ENCODE measurements at regions not wholly inside any gene's neighbourhood (a gene's known extent, or its start where the extent isn't known, plus 50 kb on each side); places are given as distances from the start of the nearest gene placed in this dataset.

DNA sequence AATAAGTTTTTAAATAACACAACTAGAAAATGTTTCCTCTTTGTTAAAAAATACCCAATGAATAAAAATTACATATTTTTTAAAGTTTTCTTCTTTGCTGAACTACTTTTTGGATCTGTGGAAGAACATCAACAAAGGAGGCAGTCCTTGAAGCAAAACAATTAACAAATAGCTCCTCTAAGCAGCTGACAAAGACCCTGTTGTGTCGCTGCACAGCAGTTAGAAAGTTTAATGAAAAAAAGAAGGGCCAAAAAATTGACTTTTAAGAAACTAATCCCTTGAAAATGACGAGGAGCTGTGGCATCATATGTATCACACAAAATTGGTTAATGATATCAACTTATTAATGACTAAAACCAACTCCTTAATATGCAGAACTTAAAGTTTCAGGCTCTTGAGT, 72.1 kb downstream of the SLITRK1 start:
- TF ChIP-seq, protein P1, sequence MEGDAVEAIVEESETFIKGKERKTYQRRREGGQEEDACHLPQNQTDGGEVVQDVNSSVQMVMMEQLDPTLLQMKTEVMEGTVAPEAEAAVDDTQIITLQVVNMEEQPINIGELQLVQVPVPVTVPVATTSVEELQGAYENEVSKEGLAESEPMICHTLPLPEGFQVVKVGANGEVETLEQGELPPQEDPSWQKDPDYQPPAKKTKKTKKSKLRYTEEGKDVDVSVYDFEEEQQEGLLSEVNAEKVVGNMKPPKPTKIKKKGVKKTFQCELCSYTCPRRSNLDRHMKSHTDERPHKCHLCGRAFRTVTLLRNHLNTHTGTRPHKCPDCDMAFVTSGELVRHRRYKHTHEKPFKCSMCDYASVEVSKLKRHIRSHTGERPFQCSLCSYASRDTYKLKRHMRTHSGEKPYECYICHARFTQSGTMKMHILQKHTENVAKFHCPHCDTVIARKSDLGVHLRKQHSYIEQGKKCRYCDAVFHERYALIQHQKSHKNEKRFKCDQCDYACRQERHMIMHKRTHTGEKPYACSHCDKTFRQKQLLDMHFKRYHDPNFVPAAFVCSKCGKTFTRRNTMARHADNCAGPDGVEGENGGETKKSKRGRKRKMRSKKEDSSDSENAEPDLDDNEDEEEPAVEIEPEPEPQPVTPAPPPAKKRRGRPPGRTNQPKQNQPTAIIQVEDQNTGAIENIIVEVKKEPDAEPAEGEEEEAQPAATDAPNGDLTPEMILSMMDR (conservative IDR thresholded peaks at IDR 0.05; ENCODE audit: low read depth, low read length) = no peak
- TF ChIP-seq RCOR1 (IDR thresholded peaks at IDR 0.05; ENCODE audit: insufficient replicate concordance, low read length) (no peak), CEBPB (IDR thresholded peaks at IDR 0.05; ENCODE audit: low read depth, low read length) (no peak), POLR2A (IDR thresholded peaks at IDR 0.05; ENCODE audit: low read depth, low read length) (no peak), BHLHE40 (IDR thresholded peaks at IDR 0.05; ENCODE audit: low read depth, low read length) (no peak), MXI1 (IDR thresholded peaks at IDR 0.05; ENCODE audit: borderline replicate concordance, low read depth, low read length) (no peak)
- TF ChIP-seq, protein P2, sequence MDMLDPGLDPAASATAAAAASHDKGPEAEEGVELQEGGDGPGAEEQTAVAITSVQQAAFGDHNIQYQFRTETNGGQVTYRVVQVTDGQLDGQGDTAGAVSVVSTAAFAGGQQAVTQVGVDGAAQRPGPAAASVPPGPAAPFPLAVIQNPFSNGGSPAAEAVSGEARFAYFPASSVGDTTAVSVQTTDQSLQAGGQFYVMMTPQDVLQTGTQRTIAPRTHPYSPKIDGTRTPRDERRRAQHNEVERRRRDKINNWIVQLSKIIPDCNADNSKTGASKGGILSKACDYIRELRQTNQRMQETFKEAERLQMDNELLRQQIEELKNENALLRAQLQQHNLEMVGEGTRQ (IDR thresholded peaks at IDR 0.05; ENCODE audit: low read depth, low read length) = no peak

All from IMR-90 (cell line).